K562 (cell line): ENCODE measurements at regions not wholly inside any gene's neighbourhood (a gene's known extent, or its start where the extent isn't known, plus 50 kb on each side); places are given as distances from the start of the nearest gene placed in this dataset.

ENCODE experiments used
- ATAC-seq: fragments of 200-7000 bp; cut with Tn5 transposase; 3 replicates; pipeline ENCODE4 v1.9.1; 2020; ENCODE audit warnings: moderate library complexity
- BruUV-seq: library from RNA; stranded (reverse); fragments of 400-500 nt; replicated peaks from 2 replicates; lab custom pipeline; 2021; lab: Mats Ljungman, UMichigan
- CTCF ChIA-PET: fragments of 300-600 bp; formaldehyde crosslinking; extraction: SDS; loops from one replicate; lab custom pipeline; 2021; ENCODE audit warnings: low intra/inter-chr PET ratio; lab: Yijun Ruan, JAX
- POLR2A ChIA-PET: fragments of 300-600, 350-650 bp; sonication (Branson Sonifier 250); formaldehyde crosslinking; extraction: SDS; loops from one replicate; lab custom pipeline; 2021; ENCODE audit warnings: antibody characterized with exemption, inconsistent platforms; lab: Yijun Ruan, JAX
- DNase-seq, 4 experiments: peaks; one replicate each; pipeline versions ENCODE4 v3.0.0 to v3.0.0-alpha.2; 2011 to 2018; ENCODE audit warnings: low spot score in 3 of 4, mixed read lengths in 3 of 4; ENCODE audit errors: extremely low read depth in 1 of 4
- FAIRE-seq: peaks from 2 replicates; lab custom pipeline; 2011; peaks lifted over from hg19 to GRCh38; lab: Jason Lieb, UNC
- H2AFZ ChIP-seq: 2 replicates; pipeline ENCODE4 v1.6.0; 2011; ENCODE audit warnings: low read depth, low read length, control low read depth, inconsistent platforms
- H3K27ac ChIP-seq: fragments of 200-600 bp; 3 replicates; pipeline ENCODE4 v1.8.0; 2011; ENCODE audit warnings: low read depth, mild to moderate bottlenecking, control low read depth, inconsistent platforms, low read length, moderate library complexity, mixed read lengths; ENCODE audit errors: extremely low read depth
- H3K27me3 ChIP-seq, 2 experiments: fragments of 300-600 bp in 1 of 2; 2 replicates in 1 of 2; 3 replicates in 1 of 2; pipeline versions ENCODE4 v1.6.0 to v1.8.0; 2011; ENCODE audit warnings: inconsistent platforms in 2 of 2, low read length in 2 of 2, mild to moderate bottlenecking in 1 of 2, mixed read lengths in 1 of 2, moderate library complexity in 1 of 2; ENCODE audit not compliant: control insufficient read depth in 2 of 2, insufficient read depth in 2 of 2
- H3K36me3 ChIP-seq: fragments of 300-600 bp; 3 replicates; pipeline ENCODE4 v1.8.0; 2011; ENCODE audit warnings: mild to moderate bottlenecking, low read length, inconsistent platforms; ENCODE audit not compliant: control insufficient read depth, insufficient read depth
- H3K4me1 ChIP-seq, 2 experiments: fragments of 200-600 bp in 1 of 2; replicated peaks in 1 of 2; 2 replicates in 1 of 2; 3 replicates in 1 of 2; pipeline versions ENCODE4 v1.5.1 to v1.8.0; 2011; ENCODE audit warnings: inconsistent platforms in 2 of 2, low read length in 2 of 2, mild to moderate bottlenecking in 1 of 2, mixed read lengths in 1 of 2, moderate library complexity in 1 of 2; ENCODE audit not compliant: control insufficient read depth in 2 of 2, insufficient read depth in 2 of 2
- H3K4me2 ChIP-seq: 2 replicates; pipeline ENCODE4 v1.6.1; 2011; ENCODE audit warnings: low read length, control low read depth, inconsistent platforms, mixed read lengths; ENCODE audit not compliant: insufficient read depth
- H3K4me3 ChIP-seq: fragments of 200-600 bp; sonication (generic), shearing (Covaris generic); 2 replicates; pipeline ENCODE4 v1.5.1; 2016; ENCODE audit warnings: control low read depth, inconsistent platforms
- H3K79me2 ChIP-seq: fragments of 200-600 bp; 3 replicates; pipeline ENCODE4 v1.8.0; 2011; ENCODE audit warnings: low read length, inconsistent platforms; ENCODE audit not compliant: control insufficient read depth, insufficient read depth
- H3K9ac ChIP-seq, 2 experiments: 2 replicates each; pipeline versions ENCODE4 v1.6.0 to v1.6.1; 2011; ENCODE audit warnings: low read depth in 2 of 2, low read length in 2 of 2, control low read depth in 1 of 2, inconsistent platforms in 1 of 2, mild to moderate bottlenecking in 1 of 2, mixed read lengths in 1 of 2; ENCODE audit not compliant: insufficient read depth in 1 of 2
- H3K9me1 ChIP-seq: one replicate; pipeline ENCODE4 v1.6.0; 2011; ENCODE audit warnings: inconsistent platforms, mild to moderate bottlenecking, low read length, moderate library complexity; ENCODE audit not compliant: control insufficient read depth, insufficient read depth
- H3K9me3 ChIP-seq: replicated peaks from 2 replicates; pipeline ENCODE4 v1.5.1; 2011; ENCODE audit warnings: low read depth, low read length, inconsistent platforms; ENCODE audit not compliant: control insufficient read depth, insufficient read depth
- H4K20me1 ChIP-seq: replicated peaks from 2 replicates; pipeline ENCODE4 v1.6.1; 2011; ENCODE audit warnings: low read length, inconsistent platforms, mixed read lengths; ENCODE audit not compliant: control insufficient read depth, insufficient read depth
- KDM1A ChIP-seq, 2 experiments: fragments of 450-650 bp; IDR thresholded peaks; 2 replicates each; pipeline ENCODE4 v1.6.1; 2016; ENCODE audit warnings: mild to moderate bottlenecking in 2 of 2
- SMARCC2 ChIP-seq: fragments of 450-650 bp; IDR thresholded peaks from 2 replicates; pipeline ENCODE4 v1.6.1; 2017; ENCODE audit warnings: antibody characterized with exemption, moderate library complexity, mild to moderate bottlenecking, low read depth
- ZNF79 ChIP-seq: fragments of 250-450 bp; sonication (Bioruptor Pico); IDR thresholded peaks from 2 replicates; pipeline ENCODE4 v1.4.0; 2020; ENCODE audit warnings: low read depth, mild to moderate bottlenecking, moderate library complexity
- WGBS: fragments of 100-300 bp; shearing (Covaris generic); methylation state at CpG from one replicate; pipeline ENCODE4 v1.1.6; 2016; ENCODE audit warnings: low coverage, mixed read lengths; ENCODE audit not compliant: insufficient coverage; ENCODE audit errors: missing lambda C conversion rate; 5-methylcytosine and 5-hydroxymethylcytosine counted together
- in situ Hi-C: fragments of 300-500 bp; cut with MboI; formaldehyde crosslinking; loops from 4 replicates; pipeline ENCODE4 v1.15.0; 2018; ENCODE audit warnings: inconsistent platforms, mixed read lengths
- intact Hi-C: fragments of 100-400 bp; cut with micrococcal nuclease; formaldehyde crosslinking; loops from 2 replicates; pipeline ENCODE4 v1.14.2; 2022
- TF ChIP-seq, protein P1 (sequence below): fragments of 250-450 bp; sonication (Bioruptor Pico); IDR thresholded peaks from 2 replicates; pipeline ENCODE4 v1.5.0; 2020; ENCODE audit warnings: mild to moderate bottlenecking, borderline replicate concordance
- TF ChIP-seq, protein P2 (sequence below): fragments of 250-450 bp; sonication (Bioruptor Pico); IDR thresholded peaks from 2 replicates; pipeline ENCODE4 v1.5.0; 2020; ENCODE audit warnings: mild to moderate bottlenecking
- TF ChIP-seq, protein P3 (sequence below): fragments of 450-650 bp; conservative IDR thresholded peaks from 2 replicates; pipeline ENCODE4 v1.6.1; 2016; ENCODE audit warnings: missing genetic modification characterization, low read depth, mild to moderate bottlenecking, missing compliant biosample characterization, moderate library complexity
- TF ChIP-seq, protein P4 (sequence below): fragments of 250-450 bp; sonication (Bioruptor Pico); IDR thresholded peaks from 2 replicates; pipeline ENCODE4 v1.8.0; 2021; ENCODE audit warnings: mild to moderate bottlenecking, moderate library complexity
- TF ChIP-seq, protein P5 (sequence below): fragments of 250-450 bp; sonication (Bioruptor Pico); IDR thresholded peaks from 2 replicates; pipeline ENCODE4 v1.5.0; 2021

DNA sequence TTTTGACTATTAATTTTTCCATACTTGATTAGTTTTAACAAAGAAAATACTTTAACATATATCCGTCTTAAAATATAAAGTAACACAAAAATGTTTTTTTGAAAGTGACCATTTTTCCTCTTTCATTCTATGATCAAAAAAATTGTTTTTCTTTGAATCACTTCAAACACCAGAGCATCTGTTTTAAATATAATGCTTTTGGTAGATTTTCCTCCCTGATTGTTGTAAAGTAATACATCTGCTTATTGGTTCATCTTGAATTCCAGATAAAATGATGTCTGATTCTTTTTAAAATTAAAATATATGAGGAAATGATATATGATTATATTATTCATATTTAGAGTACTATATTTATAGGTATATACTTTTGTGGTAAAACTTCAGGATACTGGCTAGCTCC, 76.2 kb upstream of the LPAR1 start:
- H4K20me1 ChIP-seq, result no peaks in the 10 kb centered on the region
- WGBS, result 4% methylated on average over 1 of the region's 1 CpG
- no peaks in the 10 kb centered on the region for H3K36me3 ChIP-seq
- FAIRE-seq (no peak), DNase-seq (no peak)
- in situ Hi-C loops (no loop called here), intact Hi-C loops (no loop called here)
- H3K79me2 ChIP-seq, result no peaks in the 10 kb centered on the region
- H3K4me2 ChIP-seq, result no peak overlapping the region
- H2AFZ ChIP-seq, result no peak overlapping the region
- no peaks in the 10 kb centered on the region for H3K4me1 ChIP-seq
- BruUV-seq, result no TSS peak
- H3K27ac ChIP-seq, result no peak overlapping the region
- ChIA-PET POLR2A (interaction anchor here (0.6 kb wide), 1 partner anchor 113 kb away, joined by 3 read pairs; no protein-coding TSS in a partner anchor), CTCF (no interaction called here)
- no peak overlapping the region for H3K4me3 ChIP-seq
- no peaks in the 10 kb centered on the region for H3K27me3 ChIP-seq
- no peak overlapping the region for H3K9ac ChIP-seq
- no peaks in the 10 kb centered on the region for H3K9me3 ChIP-seq
- H3K9me1 ChIP-seq, result no peaks in the 10 kb centered on the region
- TF ChIP-seq ZNF79 (CRISPR knock-in tag) (no peak), SMARCC2 (no peak), KDM1A (IDR thresholded peaks at IDR 0.05) (no peak)
- TF ChIP-seq, protein P1, sequence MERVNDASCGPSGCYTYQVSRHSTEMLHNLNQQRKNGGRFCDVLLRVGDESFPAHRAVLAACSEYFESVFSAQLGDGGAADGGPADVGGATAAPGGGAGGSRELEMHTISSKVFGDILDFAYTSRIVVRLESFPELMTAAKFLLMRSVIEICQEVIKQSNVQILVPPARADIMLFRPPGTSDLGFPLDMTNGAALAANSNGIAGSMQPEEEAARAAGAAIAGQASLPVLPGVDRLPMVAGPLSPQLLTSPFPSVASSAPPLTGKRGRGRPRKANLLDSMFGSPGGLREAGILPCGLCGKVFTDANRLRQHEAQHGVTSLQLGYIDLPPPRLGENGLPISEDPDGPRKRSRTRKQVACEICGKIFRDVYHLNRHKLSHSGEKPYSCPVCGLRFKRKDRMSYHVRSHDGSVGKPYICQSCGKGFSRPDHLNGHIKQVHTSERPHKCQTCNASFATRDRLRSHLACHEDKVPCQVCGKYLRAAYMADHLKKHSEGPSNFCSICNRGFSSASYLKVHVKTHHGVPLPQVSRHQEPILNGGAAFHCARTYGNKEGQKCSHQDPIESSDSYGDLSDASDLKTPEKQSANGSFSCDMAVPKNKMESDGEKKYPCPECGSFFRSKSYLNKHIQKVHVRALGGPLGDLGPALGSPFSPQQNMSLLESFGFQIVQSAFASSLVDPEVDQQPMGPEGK, result no peak
- TF ChIP-seq, protein P2, sequence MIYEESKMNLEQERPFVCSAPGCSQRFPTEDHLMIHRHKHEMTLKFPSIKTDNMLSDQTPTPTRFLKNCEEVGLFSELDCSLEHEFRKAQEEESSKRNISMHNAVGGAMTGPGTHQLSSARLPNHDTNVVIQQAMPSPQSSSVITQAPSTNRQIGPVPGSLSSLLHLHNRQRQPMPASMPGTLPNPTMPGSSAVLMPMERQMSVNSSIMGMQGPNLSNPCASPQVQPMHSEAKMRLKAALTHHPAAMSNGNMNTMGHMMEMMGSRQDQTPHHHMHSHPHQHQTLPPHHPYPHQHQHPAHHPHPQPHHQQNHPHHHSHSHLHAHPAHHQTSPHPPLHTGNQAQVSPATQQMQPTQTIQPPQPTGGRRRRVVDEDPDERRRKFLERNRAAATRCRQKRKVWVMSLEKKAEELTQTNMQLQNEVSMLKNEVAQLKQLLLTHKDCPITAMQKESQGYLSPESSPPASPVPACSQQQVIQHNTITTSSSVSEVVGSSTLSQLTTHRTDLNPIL (CRISPR knock-in tag), result no peak
- TF ChIP-seq, protein P3, sequence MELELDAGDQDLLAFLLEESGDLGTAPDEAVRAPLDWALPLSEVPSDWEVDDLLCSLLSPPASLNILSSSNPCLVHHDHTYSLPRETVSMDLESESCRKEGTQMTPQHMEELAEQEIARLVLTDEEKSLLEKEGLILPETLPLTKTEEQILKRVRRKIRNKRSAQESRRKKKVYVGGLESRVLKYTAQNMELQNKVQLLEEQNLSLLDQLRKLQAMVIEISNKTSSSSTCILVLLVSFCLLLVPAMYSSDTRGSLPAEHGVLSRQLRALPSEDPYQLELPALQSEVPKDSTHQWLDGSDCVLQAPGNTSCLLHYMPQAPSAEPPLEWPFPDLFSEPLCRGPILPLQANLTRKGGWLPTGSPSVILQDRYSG (tag), result no peak
- TF ChIP-seq, protein P4, sequence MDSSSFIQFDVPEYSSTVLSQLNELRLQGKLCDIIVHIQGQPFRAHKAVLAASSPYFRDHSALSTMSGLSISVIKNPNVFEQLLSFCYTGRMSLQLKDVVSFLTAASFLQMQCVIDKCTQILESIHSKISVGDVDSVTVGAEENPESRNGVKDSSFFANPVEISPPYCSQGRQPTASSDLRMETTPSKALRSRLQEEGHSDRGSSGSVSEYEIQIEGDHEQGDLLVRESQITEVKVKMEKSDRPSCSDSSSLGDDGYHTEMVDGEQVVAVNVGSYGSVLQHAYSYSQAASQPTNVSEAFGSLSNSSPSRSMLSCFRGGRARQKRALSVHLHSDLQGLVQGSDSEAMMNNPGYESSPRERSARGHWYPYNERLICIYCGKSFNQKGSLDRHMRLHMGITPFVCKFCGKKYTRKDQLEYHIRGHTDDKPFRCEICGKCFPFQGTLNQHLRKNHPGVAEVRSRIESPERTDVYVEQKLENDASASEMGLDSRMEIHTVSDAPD, result no peak
- TF ChIP-seq, protein P5, sequence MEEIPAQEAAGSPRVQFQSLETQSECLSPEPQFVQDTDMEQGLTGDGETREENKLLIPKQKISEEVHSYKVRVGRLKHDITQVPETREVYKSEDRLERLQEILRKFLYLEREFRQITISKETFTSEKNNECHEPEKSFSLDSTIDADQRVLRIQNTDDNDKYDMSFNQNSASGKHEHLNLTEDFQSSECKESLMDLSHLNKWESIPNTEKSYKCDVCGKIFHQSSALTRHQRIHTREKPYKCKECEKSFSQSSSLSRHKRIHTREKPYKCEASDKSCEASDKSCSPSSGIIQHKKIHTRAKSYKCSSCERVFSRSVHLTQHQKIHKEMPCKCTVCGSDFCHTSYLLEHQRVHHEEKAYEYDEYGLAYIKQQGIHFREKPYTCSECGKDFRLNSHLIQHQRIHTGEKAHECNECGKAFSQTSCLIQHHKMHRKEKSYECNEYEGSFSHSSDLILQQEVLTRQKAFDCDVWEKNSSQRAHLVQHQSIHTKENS, result no peak
- TF ChIP-seq, all 486 proteins: peak for 0
- no peak for ATAC-seq
